ENCODE measurements at regions not wholly inside any gene's neighbourhood (a gene's known extent, or its start where the extent isn't known, plus 50 kb on each side); places are given as distances from the start of the nearest gene placed in this dataset.

- ChIA-PET CTCF (interaction anchor here (0.8 to 1.0 kb wide), 2 partner anchors 11 kb away, joined by 3 read pairs; no protein-coding TSS in a partner anchor), POLR2A (interaction anchor here (0.6 to 1.6 kb wide), 2 partner anchors 28 to 546 kb away, joined by 3 read pairs; partner anchors contain the start of gene PFKFB3)
- no peak overlapping the region for H3K4me3 ChIP-seq (ENCODE audit: low read depth, low read length)
- no peak for DNase-seq (ENCODE audit: low read depth, low spot score)
- no peak for TF ChIP-seq CTCF (IDR thresholded peaks at IDR 0.05; ENCODE audit: insufficient read depth, low read length, missing control alignments)
These were observed 169.0 kb upstream of the PRKCQ start for GRCh38 chr10:6748981-6749635.

GRCh38 chr10:6748029-6748428, 168.0 kb upstream of the PRKCQ start:
- no peak for DNase-seq (ENCODE audit: low read depth, low spot score)
- POLR2A ChIA-PET, result interaction anchor here (1.6 kb wide), 1 partner anchor 27 kb away, joined by 3 read pairs; no protein-coding TSS in a partner anchor
- no peak overlapping the region for H3K4me3 ChIP-seq (ENCODE audit: low read depth, low read length)
- no peak for TF ChIP-seq CTCF (IDR thresholded peaks at IDR 0.05; ENCODE audit: insufficient read depth, low read length, missing control alignments)
- CTCF ChIA-PET, result no interaction called here

GRCh38 chr10:6746782-6747181, 166.7 kb upstream of the PRKCQ start:
- ChIA-PET CTCF (interaction anchor here (0.8 kb wide), 1 partner anchor 20 kb away, joined by 3 read pairs; no protein-coding TSS in a partner anchor), POLR2A (no interaction called here)
- no peak for TF ChIP-seq CTCF (IDR thresholded peaks at IDR 0.05; ENCODE audit: insufficient read depth, low read length, missing control alignments)
- no peak for DNase-seq (ENCODE audit: low read depth, low spot score)
- H3K4me3 ChIP-seq (ENCODE audit: low read depth, low read length), result no peak overlapping the region

GRCh38 chr10:6743291-6743849, 163.3 kb upstream of the PRKCQ start:
- H3K4me3 ChIP-seq (ENCODE audit: low read depth, low read length), result no peak overlapping the region
- DNase-seq (ENCODE audit: low read depth, low spot score), result no peak
- CTCF ChIA-PET, result no interaction called here
- POLR2A ChIA-PET, result no interaction called here
- no peak for TF ChIP-seq CTCF (IDR thresholded peaks at IDR 0.05; ENCODE audit: insufficient read depth, low read length, missing control alignments)

DNA sequence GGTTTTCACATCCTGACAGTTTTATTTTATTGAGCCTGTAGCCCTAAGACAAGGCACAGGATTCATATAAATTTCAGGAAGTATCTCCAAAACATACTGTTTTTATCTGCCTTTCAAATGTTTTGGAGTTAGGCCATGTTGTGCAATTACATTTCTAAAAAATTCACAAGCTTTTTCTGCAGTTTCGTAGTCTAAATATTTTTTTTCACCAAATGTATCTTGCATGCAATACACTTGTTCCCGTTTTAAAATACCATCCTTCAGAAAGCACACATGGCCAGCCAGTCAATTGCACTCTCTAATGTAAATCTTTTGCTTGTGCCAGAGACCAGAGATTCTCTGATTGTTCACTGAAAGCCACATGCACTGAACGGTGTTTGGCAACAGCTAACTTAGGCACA, 161.5 kb upstream of the PRKCQ start:
- DNase-seq (ENCODE audit: low read depth, low spot score), result no peak
- CTCF ChIA-PET, result interaction anchor here (1.3 kb wide), 1 partner anchor 15 kb away, joined by 3 read pairs; no protein-coding TSS in a partner anchor
- H3K4me3 ChIP-seq (ENCODE audit: low read depth, low read length), result no peak overlapping the region
- POLR2A ChIA-PET, result no interaction called here
- no peak for TF ChIP-seq CTCF (IDR thresholded peaks at IDR 0.05; ENCODE audit: insufficient read depth, low read length, missing control alignments)

GRCh38 chr10:6739530-6740174, 159.6 kb upstream of the PRKCQ start:
- TF ChIP-seq CTCF (IDR thresholded peaks at IDR 0.05; ENCODE audit: insufficient read depth, low read length, missing control alignments), result no peak
- ChIA-PET POLR2A (no interaction called here), CTCF (no interaction called here)
- DNase-seq (ENCODE audit: low read depth, low spot score), result no peak
- H3K4me3 ChIP-seq (ENCODE audit: low read depth, low read length), result no peak overlapping the region
